Cardiac muscle cell (in vitro differentiated cells and primary cell): ENCODE measurements at regions not wholly inside any gene's neighbourhood (a gene's known extent, or its start where the extent isn't known, plus 50 kb on each side); places are given as distances from the start of the nearest gene placed in this dataset.

Source experiments
- DNase-seq, 2 donors: peaks; one replicate each; pipeline versions ENCODE4 v3.0.0 to v3.0.0-alpha.2; 2010 to 2017; ENCODE audit warnings: low read depth in 1 of 2, low spot score in 1 of 2
- H3K27ac ChIP-seq: fragments of 200-600 bp; sonication (generic); 2 replicates; pipeline ENCODE4 v1.5.1; 2016
- H3K27me3 ChIP-seq: fragments of 200-600 bp; sonication (generic); 2 replicates; pipeline ENCODE4 v1.6.0; 2016; ENCODE audit warnings: control low read depth
- H3K36me3 ChIP-seq: fragments of 200-600 bp; sonication (generic); 2 replicates; pipeline ENCODE4 v1.5.1; 2016; ENCODE audit warnings: control low read depth
- H3K4me1 ChIP-seq: fragments of 200-600 bp; sonication (generic); 2 replicates; pipeline ENCODE4 v1.8.1; 2017; ENCODE audit warnings: low read depth, mild to moderate bottlenecking, mixed run types
- H3K4me3 ChIP-seq: fragments of 200-600 bp; sonication (generic); 2 replicates; pipeline ENCODE4 v1.5.1; 2016; ENCODE audit warnings: mild to moderate bottlenecking
- H3K9me3 ChIP-seq: fragments of 200-600 bp; sonication (generic); 2 replicates; pipeline ENCODE4 v1.5.1; 2017; ENCODE audit warnings: low read depth, mild to moderate bottlenecking, control low read depth
- CTCF ChIP-seq: IDR thresholded peaks from 2 replicates; pipeline ENCODE4 v1.5.1; 2012; ENCODE audit warnings: low read depth, mild to moderate bottlenecking, low read length

DNA sequence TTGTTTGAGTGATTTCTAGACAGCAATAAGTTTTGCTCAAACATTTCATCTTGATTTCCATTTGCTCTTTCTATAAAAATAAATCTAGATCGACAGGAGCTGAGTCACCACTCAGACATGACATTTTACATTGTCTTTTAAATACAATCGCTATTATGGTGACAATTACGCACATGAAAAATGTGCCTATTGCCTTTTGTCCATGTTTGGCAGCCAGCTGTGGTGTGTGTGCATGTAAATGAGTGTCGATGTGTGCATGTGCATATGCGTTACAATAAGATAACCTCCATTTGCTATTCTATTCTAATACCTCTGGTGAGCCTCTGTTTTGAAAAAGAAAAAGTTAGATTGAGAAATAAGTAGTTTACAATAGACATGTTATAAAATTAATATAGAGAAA, 89.7 kb upstream of the GRM7 start:
- no peaks in the 10 kb centered on the region for H3K36me3 ChIP-seq
- no peaks in the 10 kb centered on the region for H3K27me3 ChIP-seq
- no peak for DNase-seq
- no peak overlapping the region for H3K27ac ChIP-seq
- H3K9me3 ChIP-seq: no peaks in the 10 kb centered on the region
- no peak for TF ChIP-seq CTCF
- H3K4me3 ChIP-seq: no peak overlapping the region
- H3K4me1 ChIP-seq: no peaks in the 10 kb centered on the region

- H3K36me3 ChIP-seq: no peaks in the 10 kb centered on the region
- H3K27ac ChIP-seq: no peak overlapping the region
- no peak overlapping the region for H3K4me3 ChIP-seq
- no peak for DNase-seq
- H3K4me1 ChIP-seq: no peaks in the 10 kb centered on the region
- TF ChIP-seq CTCF: no peak
- H3K27me3 ChIP-seq: no peaks in the 10 kb centered on the region
- no peaks in the 10 kb centered on the region for H3K9me3 ChIP-seq
Measured at GRCh38 chr3:6779140-6779539, 81.8 kb upstream of the GRM7 start.

DNA sequence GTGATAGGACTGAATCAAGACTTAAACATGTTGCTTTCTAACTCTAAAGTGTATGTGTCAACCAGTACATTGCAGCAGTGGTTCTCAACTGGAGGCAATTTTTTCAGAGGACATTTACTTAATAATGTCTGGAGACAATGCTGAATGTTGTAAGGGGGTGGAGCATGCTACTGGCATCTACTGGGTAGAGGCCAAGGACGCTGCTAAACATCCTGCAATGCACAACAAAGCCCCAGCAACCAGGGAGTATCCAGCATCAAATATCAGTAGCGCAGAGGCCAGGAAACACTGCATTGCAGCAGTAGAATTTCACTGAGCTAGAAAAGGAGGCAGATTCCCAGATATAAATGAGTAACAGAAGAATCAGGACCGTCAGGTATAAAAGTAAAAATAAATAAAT, 79.8 kb upstream of the GRM7 start:
- no peak for DNase-seq

GRCh38 chr3:6785726-6786125, 75.2 kb upstream of the GRM7 start:
- TF ChIP-seq CTCF: no peak
- no peak overlapping the region for H3K4me3 ChIP-seq
- no peaks in the 10 kb centered on the region for H3K36me3 ChIP-seq
- DNase-seq: no peak
- H3K9me3 ChIP-seq: no peaks in the 10 kb centered on the region
- no peaks in the 10 kb centered on the region for H3K27me3 ChIP-seq
- H3K27ac ChIP-seq: no peak overlapping the region
- H3K4me1 ChIP-seq: no peaks in the 10 kb centered on the region

More for the DNA sequence above, 79.8 kb upstream of the GRM7 start:
- Histone ChIP-seq H3K4me3 (no peak overlapping the region), H3K36me3 (no peaks in the 10 kb centered on the region), H3K27me3 (no peaks in the 10 kb centered on the region), H3K27ac (no peak overlapping the region), H3K9me3 (no peaks in the 10 kb centered on the region), H3K4me1 (no peaks in the 10 kb centered on the region)
- no peak for TF ChIP-seq CTCF

DNA sequence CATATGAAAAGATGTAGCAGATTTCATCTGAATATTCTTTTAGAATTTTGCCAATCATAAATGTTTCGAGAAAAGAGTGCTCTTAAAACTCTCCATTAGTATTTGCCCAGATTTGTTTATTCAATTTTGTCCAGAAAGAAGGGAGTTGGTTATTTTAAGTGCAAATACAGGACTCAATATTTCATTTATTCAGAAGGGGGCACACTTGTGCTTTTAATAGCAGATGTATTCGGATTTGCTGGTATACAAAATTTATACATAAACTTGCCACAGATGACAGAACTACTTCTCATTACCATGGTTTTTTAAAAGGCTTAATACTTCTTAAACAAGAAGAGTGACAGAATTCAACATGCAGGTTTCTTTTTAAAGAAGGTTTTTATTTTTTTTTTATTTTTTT, 69.8 kb upstream of the GRM7 start:
- Histone ChIP-seq H3K4me3 (no peak overlapping the region), H3K4me1 (no peaks in the 10 kb centered on the region), H3K27me3 (no peaks in the 10 kb centered on the region), H3K9me3 (no peaks in the 10 kb centered on the region), H3K36me3 (no peaks in the 10 kb centered on the region), H3K27ac (no peak overlapping the region)
- peak in 1 of 2 donors; percentile 2 for DNase-seq
- no peak for TF ChIP-seq CTCF

GRCh38 chr3:6799264-6799915, 61.5 kb upstream of the GRM7 start:
- peak; percentile 10 to 73 for DNase-seq
- Histone ChIP-seq H3K4me1 (no peaks in the 10 kb centered on the region), H3K27me3 (no peaks in the 10 kb centered on the region), H3K27ac (no peak overlapping the region), H3K36me3 (no peaks in the 10 kb centered on the region), H3K4me3 (no peak overlapping the region), H3K9me3 (no peaks in the 10 kb centered on the region)
- peak; percentile 51 for TF ChIP-seq CTCF
